Esophagus squamous epithelium (tissue), 5 donors: ENCODE measurements at regions not wholly inside any gene's neighbourhood (a gene's known extent, or its start where the extent isn't known, plus 50 kb on each side); places are given as distances from the start of the nearest gene placed in this dataset.

Source experiments
- DNase-seq: peaks from one replicate; lab custom pipeline; 2025; lab: John Stamatoyannopoulos, UW
- H3K27ac ChIP-seq, 4 donors: fragments of 200-600 bp; sonication (generic); one replicate each; pipeline ENCODE4 v1.5.1; 2016 to 2019; ENCODE audit warnings: mild to moderate bottlenecking in 1 of 4
- H3K27me3 ChIP-seq, 4 donors: fragments of 200-600 bp; sonication (generic); 1 replicate in 3 of 4; 2 replicates in 1 of 4; pipeline versions ENCODE4 v1.5.1 to v1.6.0; 2017 to 2021; ENCODE audit warnings: antibody characterized with exemption in 1 of 4
- H3K36me3 ChIP-seq, 3 donors: fragments of 200-600 bp; sonication (generic); one replicate each; pipeline ENCODE4 v1.5.1; 2016 to 2019
- H3K4me1 ChIP-seq, 3 donors: fragments of 200-600 bp; sonication (generic); one replicate each; pipeline ENCODE4 v1.5.1; 2017 to 2019
- H3K4me3 ChIP-seq, 4 donors: fragments of 200-600 bp; sonication (generic); 1 replicate in 3 of 4; 2 replicates in 1 of 4; pipeline ENCODE4 v1.5.1; 2016 to 2019; ENCODE audit warnings: mild to moderate bottlenecking in 2 of 4, moderate library complexity in 1 of 4
- H3K9me3 ChIP-seq, 3 donors: fragments of 200-600 bp; sonication (generic); one replicate each; pipeline ENCODE4 v1.5.1; 2016 to 2019
- POLR2A ChIP-seq, 4 donors: fragments of 450-650 bp; IDR thresholded peaks; one replicate each; pipeline ENCODE4 v1.6.1; 2017; ENCODE audit warnings: antibody characterized with exemption in 4 of 4, mild to moderate bottlenecking in 4 of 4, moderate library complexity in 3 of 4
- WGBS, 2 donors: methylation state at CpG; one replicate each; pipeline ENCODE4 v1.1.5; 2018; 5-methylcytosine and 5-hydroxymethylcytosine counted together
- intact Hi-C: fragments of 100-400 bp; cut with DNase I; formaldehyde crosslinking; loops from one replicate; pipeline ENCODE4 v1.15.0; 2022
- TF ChIP-seq, protein P1 (sequence below), 6 experiments: fragments of 450-650 bp in 4 of 6; fragments of 200-600 bp in 2 of 6; sonication (generic) in 2 of 6; IDR thresholded peaks; one replicate each; pipeline ENCODE4 v1.5.1; 2016 to 2019; ENCODE audit warnings: antibody characterized with exemption in 6 of 6, mild to moderate bottlenecking in 4 of 6, moderate library complexity in 4 of 6
- donor health status: DM: yes; HTN: yes; CAD: no.

DNA sequence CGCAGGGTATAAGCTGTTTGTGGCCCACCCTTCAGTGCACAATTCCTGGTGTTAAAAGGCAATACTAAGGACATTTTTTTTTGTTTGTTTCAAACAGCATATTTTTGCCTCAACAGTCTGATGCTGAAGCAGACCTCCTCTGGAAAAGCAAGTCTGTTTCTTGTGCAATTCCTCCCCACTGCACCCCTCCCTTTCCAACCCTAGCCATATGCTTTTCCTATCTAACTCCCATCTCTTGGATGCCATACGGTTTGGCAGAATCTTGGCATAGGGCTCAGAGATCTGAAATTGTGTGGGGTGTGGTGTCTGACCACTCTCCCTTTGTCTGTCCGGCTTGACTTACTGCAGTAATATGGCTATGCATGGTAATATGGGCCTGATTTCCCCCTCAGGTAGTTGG, 161.6 kb downstream of the TMEM38B start:
- Histone ChIP-seq H3K9me3 (no peaks in the 10 kb centered on the region), H3K27me3 (peaks cover 0 to 18% (median 0%) of the 10 kb centered on the region in 4 donors), H3K4me3 (no peak overlapping the region), H3K36me3 (no peaks in the 10 kb centered on the region), H3K27ac (no peak overlapping the region), H3K4me1 (no peaks in the 10 kb centered on the region)
- DNase-seq: no peak
- intact Hi-C loops: no loop called here
- 81 to 84% methylated on average over 3 of the region's 3 CpGs for WGBS, 2 donors
- TF ChIP-seq, protein P1, sequence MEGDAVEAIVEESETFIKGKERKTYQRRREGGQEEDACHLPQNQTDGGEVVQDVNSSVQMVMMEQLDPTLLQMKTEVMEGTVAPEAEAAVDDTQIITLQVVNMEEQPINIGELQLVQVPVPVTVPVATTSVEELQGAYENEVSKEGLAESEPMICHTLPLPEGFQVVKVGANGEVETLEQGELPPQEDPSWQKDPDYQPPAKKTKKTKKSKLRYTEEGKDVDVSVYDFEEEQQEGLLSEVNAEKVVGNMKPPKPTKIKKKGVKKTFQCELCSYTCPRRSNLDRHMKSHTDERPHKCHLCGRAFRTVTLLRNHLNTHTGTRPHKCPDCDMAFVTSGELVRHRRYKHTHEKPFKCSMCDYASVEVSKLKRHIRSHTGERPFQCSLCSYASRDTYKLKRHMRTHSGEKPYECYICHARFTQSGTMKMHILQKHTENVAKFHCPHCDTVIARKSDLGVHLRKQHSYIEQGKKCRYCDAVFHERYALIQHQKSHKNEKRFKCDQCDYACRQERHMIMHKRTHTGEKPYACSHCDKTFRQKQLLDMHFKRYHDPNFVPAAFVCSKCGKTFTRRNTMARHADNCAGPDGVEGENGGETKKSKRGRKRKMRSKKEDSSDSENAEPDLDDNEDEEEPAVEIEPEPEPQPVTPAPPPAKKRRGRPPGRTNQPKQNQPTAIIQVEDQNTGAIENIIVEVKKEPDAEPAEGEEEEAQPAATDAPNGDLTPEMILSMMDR (IDR thresholded peaks at IDR 0.05): no peak
- no peak for TF ChIP-seq POLR2A (IDR thresholded peaks at IDR 0.05)

DNA sequence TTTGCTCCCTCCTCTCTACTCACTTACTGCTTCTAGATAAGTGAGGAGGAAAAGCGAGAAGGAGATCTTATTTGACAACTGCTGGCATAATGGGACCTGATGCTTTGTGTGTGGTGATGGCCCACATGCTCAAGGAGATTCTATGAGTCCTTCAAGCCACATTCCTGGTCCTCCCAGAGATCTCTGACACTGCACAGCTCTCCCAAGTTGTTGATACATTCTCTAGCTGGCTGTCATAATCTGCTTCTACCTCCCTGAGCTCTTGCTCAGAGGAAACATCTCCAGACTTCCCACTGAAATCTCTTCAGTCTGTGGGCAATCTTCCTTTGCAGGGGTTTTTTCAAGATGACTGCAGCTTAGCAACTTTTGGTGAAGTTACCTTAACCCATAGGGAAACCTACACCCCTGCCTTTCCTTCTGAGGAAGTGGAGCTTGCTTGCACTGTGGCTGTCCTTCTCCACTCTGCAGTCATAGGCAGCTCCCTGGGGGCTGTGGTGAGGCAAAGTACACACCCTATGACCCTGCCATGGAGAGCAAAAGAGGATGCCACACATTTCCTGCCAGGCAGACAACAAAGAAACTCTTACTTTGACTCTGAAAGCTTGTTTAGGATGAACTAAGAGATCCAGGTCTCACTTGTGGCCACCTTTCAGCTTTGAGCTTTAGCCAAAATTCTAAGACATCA, 163.8 kb downstream of the TMEM38B start:
- no peak for DNase-seq
- peaks cover 0 to 18% (median 0%) of the 10 kb centered on the region in 4 donors for H3K27me3 ChIP-seq
- no peaks in the 10 kb centered on the region for H3K36me3 ChIP-seq
- H3K4me3 ChIP-seq: no peak overlapping the region
- 100% methylated on average over 1 of the region's 1 CpG for WGBS, 2 donors
- no peak overlapping the region for H3K27ac ChIP-seq
- H3K9me3 ChIP-seq: no peaks in the 10 kb centered on the region
- no peaks in the 10 kb centered on the region for H3K4me1 ChIP-seq
- intact Hi-C loops: no loop called here
- TF ChIP-seq POLR2A (IDR thresholded peaks at IDR 0.05): no peak
- TF ChIP-seq, protein P1 (IDR thresholded peaks at IDR 0.05): no peak

DNA sequence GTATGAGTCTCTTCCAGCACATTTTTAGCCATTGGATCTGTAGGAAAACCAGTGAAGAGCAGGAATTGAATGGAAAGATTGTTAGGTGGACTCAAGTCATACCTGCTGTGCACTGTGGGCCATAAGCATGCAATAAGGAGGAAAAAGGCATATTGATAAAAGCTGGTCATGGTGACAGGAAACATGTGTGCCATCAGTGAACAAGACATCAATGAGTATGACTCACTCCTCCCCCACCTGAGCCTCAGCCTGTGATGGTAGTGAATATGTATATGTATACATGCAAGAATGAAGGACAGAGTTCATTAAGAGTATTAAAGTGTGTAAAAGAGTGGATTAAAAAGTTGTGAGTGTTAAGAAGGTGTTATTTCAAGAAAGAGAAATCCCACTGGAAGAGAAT, 164.5 kb downstream of the TMEM38B start:
- no peak for TF ChIP-seq POLR2A (IDR thresholded peaks at IDR 0.05)
- TF ChIP-seq, protein P1 (IDR thresholded peaks at IDR 0.05): no peak
- intact Hi-C loops: no loop called here
- Histone ChIP-seq H3K27me3 (peaks cover 0 to 18% (median 0%) of the 10 kb centered on the region in 4 donors), H3K27ac (no peak overlapping the region), H3K9me3 (no peaks in the 10 kb centered on the region), H3K4me1 (no peaks in the 10 kb centered on the region), H3K4me3 (no peak overlapping the region), H3K36me3 (no peaks in the 10 kb centered on the region)
- DNase-seq: no peak

DNA sequence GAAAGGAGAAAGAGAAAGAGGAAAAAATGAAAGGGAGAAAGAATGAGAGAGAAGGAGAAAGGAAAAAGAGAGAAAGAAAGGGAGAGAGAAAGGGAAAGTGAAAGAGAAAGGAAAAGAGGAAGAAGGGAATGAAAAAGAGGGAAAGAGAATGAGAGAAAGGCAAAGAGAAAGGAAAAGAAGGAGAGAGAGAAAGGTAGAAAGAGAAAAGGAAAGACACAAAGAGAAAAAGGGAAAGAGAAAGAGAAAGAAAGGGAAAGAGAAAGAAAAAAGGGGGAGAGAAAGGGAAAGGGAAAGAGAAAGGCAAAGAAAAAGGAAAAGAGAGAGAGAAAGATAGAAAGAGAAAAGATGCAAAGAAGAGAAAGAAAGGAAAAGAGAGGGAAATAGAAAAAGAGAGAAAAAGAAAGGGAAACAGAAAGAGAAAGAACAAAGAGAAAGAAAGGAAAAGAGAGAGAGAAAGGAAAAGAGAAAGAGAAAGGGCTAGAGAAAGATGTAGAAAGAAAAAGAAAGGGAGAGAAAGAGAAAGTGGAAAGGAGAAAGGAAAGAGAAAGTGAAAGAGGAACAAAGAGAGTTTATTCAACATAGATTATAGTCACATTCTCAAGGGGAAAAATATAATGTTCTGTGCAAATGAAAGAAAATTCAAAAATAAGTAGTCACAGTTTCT, 165.2 kb downstream of the TMEM38B start:
- no peaks in the 10 kb centered on the region for H3K36me3 ChIP-seq
- TF ChIP-seq POLR2A (IDR thresholded peaks at IDR 0.05): no peak
- TF ChIP-seq, protein P1 (IDR thresholded peaks at IDR 0.05): no peak
- peaks cover 0 to 17% (median 0%) of the 10 kb centered on the region in 4 donors for H3K27me3 ChIP-seq
- no peak overlapping the region for H3K27ac ChIP-seq
- no peak overlapping the region for H3K4me3 ChIP-seq
- intact Hi-C loops: no loop called here
- H3K9me3 ChIP-seq: no peaks in the 10 kb centered on the region
- no peak for DNase-seq
- H3K4me1 ChIP-seq: no peaks in the 10 kb centered on the region

DNA sequence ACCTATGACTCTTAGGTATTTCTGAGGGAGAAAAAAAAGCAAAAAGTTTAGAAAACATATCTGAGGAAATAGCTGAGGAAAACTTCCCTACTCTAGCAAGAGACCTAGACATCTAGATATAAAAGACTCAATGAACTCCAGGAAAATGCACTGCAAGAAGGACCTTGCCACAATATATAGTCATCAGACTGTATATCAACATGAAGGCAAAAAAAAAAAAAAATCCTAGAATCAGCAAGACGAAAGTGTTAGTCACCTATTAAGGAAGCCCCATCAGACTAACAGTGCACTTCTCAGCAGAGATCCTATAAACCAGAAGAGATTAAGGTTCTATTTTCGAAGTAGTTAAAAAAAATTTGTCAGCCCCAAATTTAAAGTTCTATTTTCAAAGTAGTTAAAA, 166.2 kb downstream of the TMEM38B start:
- Histone ChIP-seq H3K9me3 (no peaks in the 10 kb centered on the region), H3K36me3 (no peaks in the 10 kb centered on the region), H3K4me3 (no peak overlapping the region), H3K4me1 (no peaks in the 10 kb centered on the region), H3K27me3 (peaks cover 0 to 13% (median 0%) of the 10 kb centered on the region in 4 donors), H3K27ac (no peak overlapping the region)
- TF ChIP-seq POLR2A (IDR thresholded peaks at IDR 0.05): no peak
- no peak for DNase-seq
- 74 to 82% methylated on average over 2 of the region's 2 CpGs for WGBS, 2 donors
- intact Hi-C loops: no loop called here
